OCI-LY1 (cell line): ENCODE measurements at regions not wholly inside any gene's neighbourhood (a gene's known extent, or its start where the extent isn't known, plus 50 kb on each side); places are given as distances from the start of the nearest gene placed in this dataset.

Experiments
- EZH2 ChIP-seq: fragments of 200-600 bp; sonication (generic), shearing (Covaris generic); IDR thresholded peaks from 2 replicates; pipeline ENCODE4 v1.8.0; 2017; ENCODE audit warnings: borderline replicate concordance, mixed run types, mild to moderate bottlenecking, antibody characterized with exemption, low read length, moderate library complexity, mixed read lengths
- TF ChIP-seq, protein P1 (sequence below): fragments of 200-600 bp; sonication (generic), shearing (Covaris generic); IDR thresholded peaks from 2 replicates; pipeline ENCODE4 v1.5.1; 2017; ENCODE audit warnings: mild to moderate bottlenecking, antibody characterized with exemption, low read length, moderate library complexity, mixed read lengths

DNA sequence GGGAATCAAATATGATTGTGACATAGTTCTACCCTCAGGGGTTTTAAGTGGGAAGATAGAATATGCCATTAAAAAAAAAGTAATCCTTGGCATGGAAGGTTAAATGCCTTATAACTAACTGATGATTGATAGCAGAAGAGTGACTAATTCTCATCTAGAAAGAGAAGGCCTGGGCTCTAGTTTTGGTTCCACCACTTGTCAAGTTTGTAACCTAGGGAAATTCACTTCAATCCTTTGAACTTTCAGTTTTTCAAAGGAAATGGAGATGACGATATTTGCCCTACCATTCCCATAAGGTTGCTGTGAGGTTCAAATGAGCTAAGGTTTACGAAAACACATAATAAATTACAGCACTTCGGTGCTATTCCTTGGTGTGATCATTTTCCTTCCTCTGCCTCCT is 88.5 kb downstream of the GPR88 start:
- TF ChIP-seq EZH2, result no peak
- TF ChIP-seq, protein P1, sequence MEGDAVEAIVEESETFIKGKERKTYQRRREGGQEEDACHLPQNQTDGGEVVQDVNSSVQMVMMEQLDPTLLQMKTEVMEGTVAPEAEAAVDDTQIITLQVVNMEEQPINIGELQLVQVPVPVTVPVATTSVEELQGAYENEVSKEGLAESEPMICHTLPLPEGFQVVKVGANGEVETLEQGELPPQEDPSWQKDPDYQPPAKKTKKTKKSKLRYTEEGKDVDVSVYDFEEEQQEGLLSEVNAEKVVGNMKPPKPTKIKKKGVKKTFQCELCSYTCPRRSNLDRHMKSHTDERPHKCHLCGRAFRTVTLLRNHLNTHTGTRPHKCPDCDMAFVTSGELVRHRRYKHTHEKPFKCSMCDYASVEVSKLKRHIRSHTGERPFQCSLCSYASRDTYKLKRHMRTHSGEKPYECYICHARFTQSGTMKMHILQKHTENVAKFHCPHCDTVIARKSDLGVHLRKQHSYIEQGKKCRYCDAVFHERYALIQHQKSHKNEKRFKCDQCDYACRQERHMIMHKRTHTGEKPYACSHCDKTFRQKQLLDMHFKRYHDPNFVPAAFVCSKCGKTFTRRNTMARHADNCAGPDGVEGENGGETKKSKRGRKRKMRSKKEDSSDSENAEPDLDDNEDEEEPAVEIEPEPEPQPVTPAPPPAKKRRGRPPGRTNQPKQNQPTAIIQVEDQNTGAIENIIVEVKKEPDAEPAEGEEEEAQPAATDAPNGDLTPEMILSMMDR, result no peak
